ENCODE measurements at regions not wholly inside any gene's neighbourhood (a gene's known extent, or its start where the extent isn't known, plus 50 kb on each side); places are given as distances from the start of the nearest gene placed in this dataset.

DNA sequence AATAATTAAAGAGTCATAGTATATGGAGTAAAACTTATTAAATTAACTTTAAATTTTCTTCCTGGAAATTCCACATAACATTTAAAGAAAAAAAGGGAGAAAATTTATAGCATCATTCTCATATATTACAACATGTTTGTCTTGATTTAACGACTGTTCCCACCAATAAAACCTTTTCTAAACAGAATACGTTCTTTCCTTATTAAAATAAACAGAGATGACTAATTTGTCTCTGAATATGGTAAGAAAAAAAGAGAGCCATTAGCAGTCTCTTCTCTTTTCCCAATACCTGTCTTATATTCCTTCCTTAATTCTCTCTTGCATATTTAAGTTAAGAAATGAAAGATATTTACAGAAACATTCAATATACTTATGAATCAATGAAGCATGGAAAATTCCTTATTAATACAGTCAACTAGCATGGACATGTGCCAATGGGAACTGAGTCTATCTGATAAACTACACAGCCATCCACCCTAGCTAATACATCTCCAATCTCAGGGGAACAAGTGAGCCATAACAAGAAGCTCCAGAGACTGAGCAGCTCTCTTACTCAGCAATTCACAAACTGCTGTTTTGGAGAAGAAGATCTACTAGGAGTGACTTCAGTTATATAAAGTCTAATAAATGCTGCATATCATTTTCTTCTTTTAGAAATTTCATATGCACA lies 347.1 kb upstream of the MANEA start:
- no peak overlapping the region for H3K4me3 ChIP-seq
- H3K27ac ChIP-seq = no peak overlapping the region
- H3K9me3 ChIP-seq = no peaks in the 10 kb centered on the region
- no peaks in the 10 kb centered on the region for H3K36me3 ChIP-seq
- DNase-seq = no peak
- TF ChIP-seq, protein P1, sequence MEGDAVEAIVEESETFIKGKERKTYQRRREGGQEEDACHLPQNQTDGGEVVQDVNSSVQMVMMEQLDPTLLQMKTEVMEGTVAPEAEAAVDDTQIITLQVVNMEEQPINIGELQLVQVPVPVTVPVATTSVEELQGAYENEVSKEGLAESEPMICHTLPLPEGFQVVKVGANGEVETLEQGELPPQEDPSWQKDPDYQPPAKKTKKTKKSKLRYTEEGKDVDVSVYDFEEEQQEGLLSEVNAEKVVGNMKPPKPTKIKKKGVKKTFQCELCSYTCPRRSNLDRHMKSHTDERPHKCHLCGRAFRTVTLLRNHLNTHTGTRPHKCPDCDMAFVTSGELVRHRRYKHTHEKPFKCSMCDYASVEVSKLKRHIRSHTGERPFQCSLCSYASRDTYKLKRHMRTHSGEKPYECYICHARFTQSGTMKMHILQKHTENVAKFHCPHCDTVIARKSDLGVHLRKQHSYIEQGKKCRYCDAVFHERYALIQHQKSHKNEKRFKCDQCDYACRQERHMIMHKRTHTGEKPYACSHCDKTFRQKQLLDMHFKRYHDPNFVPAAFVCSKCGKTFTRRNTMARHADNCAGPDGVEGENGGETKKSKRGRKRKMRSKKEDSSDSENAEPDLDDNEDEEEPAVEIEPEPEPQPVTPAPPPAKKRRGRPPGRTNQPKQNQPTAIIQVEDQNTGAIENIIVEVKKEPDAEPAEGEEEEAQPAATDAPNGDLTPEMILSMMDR (IDR thresholded peaks at IDR 0.05) = no peak
- TF ChIP-seq POLR2A (IDR thresholded peaks at IDR 0.05) = no peak
- no peaks in the 10 kb centered on the region for H3K4me1 ChIP-seq
- H3K27me3 ChIP-seq = no peaks in the 10 kb centered on the region

DNA sequence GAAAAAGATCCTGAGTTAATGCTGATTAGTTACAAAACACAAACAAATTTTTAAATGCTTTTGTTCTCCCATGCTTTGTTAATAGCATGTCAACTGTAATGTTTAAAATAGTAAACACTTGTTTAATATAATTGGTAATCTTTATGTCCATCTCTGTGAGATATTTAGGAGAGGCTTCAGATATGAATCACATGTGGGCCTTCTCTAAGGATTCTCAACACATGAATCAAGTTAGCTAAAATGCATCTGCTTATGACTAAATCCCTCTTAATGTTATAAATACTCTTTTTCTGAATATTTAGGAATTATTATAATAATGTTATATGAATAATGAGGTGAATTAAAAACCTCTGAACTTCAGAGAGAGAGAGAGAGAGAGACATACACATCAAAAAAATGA lies 345.9 kb upstream of the MANEA start:
- no peaks in the 10 kb centered on the region for H3K4me1 ChIP-seq
- no peaks in the 10 kb centered on the region for H3K9me3 ChIP-seq

DNA sequence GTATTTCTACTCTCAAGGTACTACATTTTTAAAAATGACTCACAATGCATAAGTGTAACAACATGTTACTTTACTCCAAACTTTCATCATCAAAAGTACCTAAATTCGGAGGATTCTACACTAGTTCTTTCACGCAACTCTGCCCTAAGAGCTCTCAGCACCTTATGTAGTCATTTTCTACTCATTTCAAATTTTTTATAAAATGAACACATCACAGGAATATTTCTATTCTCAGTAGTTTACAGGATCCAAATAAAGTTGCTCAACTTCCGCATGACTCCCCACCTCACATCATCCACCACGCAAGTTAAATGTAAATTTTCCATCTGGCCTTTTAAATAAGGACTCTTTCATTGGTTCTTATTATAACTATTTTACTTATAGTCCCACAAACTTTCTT lies 344.9 kb upstream of the MANEA start:
- Histone ChIP-seq H3K27ac (no peak overlapping the region), H3K36me3 (no peaks in the 10 kb centered on the region), H3K4me3 (no peak overlapping the region), H3K4me1 (no peaks in the 10 kb centered on the region), H3K27me3 (no peaks in the 10 kb centered on the region), H3K9me3 (no peaks in the 10 kb centered on the region)
- DNase-seq = no peak
- TF ChIP-seq, protein P1 (IDR thresholded peaks at IDR 0.05) = no peak
- TF ChIP-seq POLR2A (IDR thresholded peaks at IDR 0.05) = no peak

More for the DNA sequence above, 345.9 kb upstream of the MANEA start:
- DNase-seq = no peak
- no peaks in the 10 kb centered on the region for H3K27me3 ChIP-seq
- no peak overlapping the region for H3K27ac ChIP-seq
- TF ChIP-seq, protein P1 (IDR thresholded peaks at IDR 0.05) = no peak
- no peak for TF ChIP-seq POLR2A (IDR thresholded peaks at IDR 0.05)
- no peaks in the 10 kb centered on the region for H3K36me3 ChIP-seq
- no peak overlapping the region for H3K4me3 ChIP-seq

DNA sequence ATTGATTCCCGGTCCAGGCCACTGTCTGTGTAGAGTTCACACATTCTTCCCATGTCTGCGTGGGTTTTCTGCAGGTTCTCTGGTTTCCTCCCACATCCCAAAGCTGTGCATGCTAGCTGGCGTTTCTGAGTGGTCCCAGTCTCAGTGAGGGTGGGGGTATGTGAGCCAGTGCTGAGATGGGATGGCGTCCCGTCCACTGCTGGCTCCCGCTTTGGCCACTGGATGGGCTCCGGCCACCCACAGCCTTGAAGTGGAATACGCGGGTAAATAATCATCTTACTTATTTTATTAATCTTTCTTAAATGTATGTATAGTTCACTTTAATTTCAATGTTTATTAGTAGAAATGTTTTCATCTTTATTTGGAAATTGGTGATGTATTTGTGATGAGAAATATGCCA lies 343.5 kb upstream of the MANEA start:
- H3K4me1 ChIP-seq = no peaks in the 10 kb centered on the region
- H3K4me3 ChIP-seq = no peak overlapping the region
- TF ChIP-seq, protein P1 (IDR thresholded peaks at IDR 0.05) = no peak
- TF ChIP-seq POLR2A (IDR thresholded peaks at IDR 0.05) = no peak
- H3K9me3 ChIP-seq = no peaks in the 10 kb centered on the region
- no peaks in the 10 kb centered on the region for H3K36me3 ChIP-seq
- no peak overlapping the region for H3K27ac ChIP-seq
- no peak for DNase-seq
- H3K27me3 ChIP-seq = no peaks in the 10 kb centered on the region

DNA sequence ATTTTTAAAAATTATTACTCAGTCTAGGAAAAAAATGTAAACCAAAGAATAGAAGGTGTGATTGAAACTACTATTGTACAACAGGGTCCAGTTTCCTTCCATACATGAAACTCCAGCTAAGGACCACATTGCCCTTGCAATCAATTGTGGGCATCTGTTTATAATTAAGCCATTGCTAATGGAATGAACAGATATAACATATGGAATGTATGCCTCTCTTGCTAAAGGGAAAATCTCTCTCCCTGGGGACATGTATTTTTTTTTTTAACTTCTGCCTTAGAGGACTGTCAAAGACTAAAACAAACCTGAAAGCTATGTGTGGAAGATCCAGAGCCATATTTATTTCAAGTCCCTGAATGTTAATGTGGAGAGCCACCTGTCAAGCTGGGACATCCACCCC lies 336.8 kb upstream of the MANEA start:
- no peak for DNase-seq
- TF ChIP-seq POLR2A (IDR thresholded peaks at IDR 0.05) = no peak
- TF ChIP-seq, protein P1 (IDR thresholded peaks at IDR 0.05) = no peak
- H3K27me3 ChIP-seq = no peaks in the 10 kb centered on the region
- no peak overlapping the region for H3K4me3 ChIP-seq
- no peaks in the 10 kb centered on the region for H3K9me3 ChIP-seq
- no peaks in the 10 kb centered on the region for H3K4me1 ChIP-seq
- no peak overlapping the region for H3K27ac ChIP-seq
- H3K36me3 ChIP-seq = no peaks in the 10 kb centered on the region

DNA sequence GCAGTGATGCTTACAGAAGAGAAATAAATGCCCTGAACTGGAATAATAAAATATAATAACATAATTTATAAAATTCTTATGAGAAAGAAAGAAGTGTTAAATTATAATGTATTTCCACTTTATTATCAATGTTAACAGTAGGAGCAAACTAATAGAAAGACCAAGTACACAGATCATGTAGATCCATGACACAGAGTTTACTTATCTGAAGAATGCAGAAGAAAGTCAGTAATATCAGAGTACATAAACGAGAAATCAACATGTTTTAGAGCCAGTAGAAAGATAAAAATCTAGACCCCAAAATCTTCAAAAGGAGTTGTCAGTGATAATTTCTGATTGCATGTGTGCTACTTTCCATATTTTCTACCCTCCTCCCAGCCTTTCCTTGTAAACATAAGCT lies 334.8 kb upstream of the MANEA start:
- TF ChIP-seq, protein P1 (IDR thresholded peaks at IDR 0.05) = no peak
- TF ChIP-seq POLR2A (IDR thresholded peaks at IDR 0.05) = no peak

More for the DNA sequence above, 334.8 kb upstream of the MANEA start:
- Histone ChIP-seq H3K9me3 (no peaks in the 10 kb centered on the region), H3K4me1 (no peaks in the 10 kb centered on the region), H3K36me3 (no peaks in the 10 kb centered on the region), H3K4me3 (no peak overlapping the region), H3K27ac (no peak overlapping the region), H3K27me3 (no peaks in the 10 kb centered on the region)
- DNase-seq = no peak
